H1 (cell line): ENCODE measurements at regions not wholly inside any gene's neighbourhood (a gene's known extent, or its start where the extent isn't known, plus 50 kb on each side); places are given as distances from the start of the nearest gene placed in this dataset.

Experiments used
- CHD2 ChIP-seq: IDR thresholded peaks from 2 replicates; pipeline ENCODE4 v1.6.1; 2012; ENCODE audit warnings: low read length, improper control_type of control experiment
- MAX ChIP-seq: IDR thresholded peaks from 2 replicates; pipeline ENCODE4 v1.6.1; 2012; ENCODE audit warnings: inconsistent platforms
- YY1 ChIP-seq: IDR thresholded peaks from 2 replicates; pipeline ENCODE4 v1.6.1; 2011; ENCODE audit warnings: low read depth, mild to moderate bottlenecking, low read length
- TF ChIP-seq, protein P1 (sequence below), 3 experiments: IDR thresholded peaks; 1 replicate in 2 of 3; 2 replicates in 1 of 3; pipeline versions ENCODE4 v1.5.1 to v1.6.1; 2011; ENCODE audit warnings: low read length in 3 of 3, mild to moderate bottlenecking in 3 of 3, inconsistent platforms in 2 of 3, low read depth in 1 of 3, moderate library complexity in 1 of 3; ENCODE audit not compliant: insufficient read depth in 1 of 3; ENCODE audit errors: control extremely low read depth in 1 of 3

- no peak for TF ChIP-seq YY1
- TF ChIP-seq, protein P1, sequence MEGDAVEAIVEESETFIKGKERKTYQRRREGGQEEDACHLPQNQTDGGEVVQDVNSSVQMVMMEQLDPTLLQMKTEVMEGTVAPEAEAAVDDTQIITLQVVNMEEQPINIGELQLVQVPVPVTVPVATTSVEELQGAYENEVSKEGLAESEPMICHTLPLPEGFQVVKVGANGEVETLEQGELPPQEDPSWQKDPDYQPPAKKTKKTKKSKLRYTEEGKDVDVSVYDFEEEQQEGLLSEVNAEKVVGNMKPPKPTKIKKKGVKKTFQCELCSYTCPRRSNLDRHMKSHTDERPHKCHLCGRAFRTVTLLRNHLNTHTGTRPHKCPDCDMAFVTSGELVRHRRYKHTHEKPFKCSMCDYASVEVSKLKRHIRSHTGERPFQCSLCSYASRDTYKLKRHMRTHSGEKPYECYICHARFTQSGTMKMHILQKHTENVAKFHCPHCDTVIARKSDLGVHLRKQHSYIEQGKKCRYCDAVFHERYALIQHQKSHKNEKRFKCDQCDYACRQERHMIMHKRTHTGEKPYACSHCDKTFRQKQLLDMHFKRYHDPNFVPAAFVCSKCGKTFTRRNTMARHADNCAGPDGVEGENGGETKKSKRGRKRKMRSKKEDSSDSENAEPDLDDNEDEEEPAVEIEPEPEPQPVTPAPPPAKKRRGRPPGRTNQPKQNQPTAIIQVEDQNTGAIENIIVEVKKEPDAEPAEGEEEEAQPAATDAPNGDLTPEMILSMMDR (IDR thresholded peaks at IDR 0.05; ENCODE audit: control extremely low read depth in 1 of 3, insufficient read depth in 1 of 3, low read depth in 1 of 3, low read length in 3 of 3) = no peak
- no peak for TF ChIP-seq CHD2
- TF ChIP-seq MAX = no peak
Measured at GRCh38 chr5:73318308-73318719, 130.3 kb downstream of the FOXD1 start.
